ENCODE measurements at regions not wholly inside any gene's neighbourhood (a gene's known extent, or its start where the extent isn't known, plus 50 kb on each side); places are given as distances from the start of the nearest gene placed in this dataset.

DNA sequence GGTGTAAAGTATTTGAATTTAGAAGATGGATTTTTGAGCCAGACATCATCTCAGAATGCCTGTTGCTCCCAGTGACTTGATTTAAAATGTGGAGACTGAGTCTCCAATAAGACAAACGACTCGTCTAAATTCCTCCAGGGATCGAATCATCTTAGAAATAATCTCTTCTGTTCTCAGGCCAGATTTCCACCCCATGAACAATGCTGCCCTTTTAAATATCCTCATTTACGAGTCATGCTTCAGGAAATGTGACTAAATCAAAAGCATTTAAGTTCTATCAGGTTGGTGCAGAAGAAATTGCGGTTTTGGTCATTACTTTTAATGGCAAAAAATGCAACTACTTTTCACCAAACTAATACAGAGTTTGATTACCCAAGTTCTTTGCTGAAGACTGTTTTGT is 684.6 kb upstream of the SOX11 start:
- TF ChIP-seq, protein P1, sequence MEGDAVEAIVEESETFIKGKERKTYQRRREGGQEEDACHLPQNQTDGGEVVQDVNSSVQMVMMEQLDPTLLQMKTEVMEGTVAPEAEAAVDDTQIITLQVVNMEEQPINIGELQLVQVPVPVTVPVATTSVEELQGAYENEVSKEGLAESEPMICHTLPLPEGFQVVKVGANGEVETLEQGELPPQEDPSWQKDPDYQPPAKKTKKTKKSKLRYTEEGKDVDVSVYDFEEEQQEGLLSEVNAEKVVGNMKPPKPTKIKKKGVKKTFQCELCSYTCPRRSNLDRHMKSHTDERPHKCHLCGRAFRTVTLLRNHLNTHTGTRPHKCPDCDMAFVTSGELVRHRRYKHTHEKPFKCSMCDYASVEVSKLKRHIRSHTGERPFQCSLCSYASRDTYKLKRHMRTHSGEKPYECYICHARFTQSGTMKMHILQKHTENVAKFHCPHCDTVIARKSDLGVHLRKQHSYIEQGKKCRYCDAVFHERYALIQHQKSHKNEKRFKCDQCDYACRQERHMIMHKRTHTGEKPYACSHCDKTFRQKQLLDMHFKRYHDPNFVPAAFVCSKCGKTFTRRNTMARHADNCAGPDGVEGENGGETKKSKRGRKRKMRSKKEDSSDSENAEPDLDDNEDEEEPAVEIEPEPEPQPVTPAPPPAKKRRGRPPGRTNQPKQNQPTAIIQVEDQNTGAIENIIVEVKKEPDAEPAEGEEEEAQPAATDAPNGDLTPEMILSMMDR (conservative IDR thresholded peaks at IDR 0.05; ENCODE audit: low read length): no peak
- TF ChIP-seq EZH2phosphoT487 (IDR thresholded peaks at IDR 0.05; ENCODE audit: borderline replicate concordance): no peak
